Eye (tissue), 1 donor: ENCODE measurements at regions not wholly inside any gene's neighbourhood (a gene's known extent, or its start where the extent isn't known, plus 50 kb on each side); places are given as distances from the start of the nearest gene placed in this dataset.
"Not testable (repeated sequence)": the region's sequence is repeated elsewhere in the genome, so short reads cannot be mapped to it uniquely, and the experiment has no call there.

Experiments
- DNase-seq: peaks from one replicate; pipeline ENCODE4 v3.0.0-alpha.2; 2015

DNA sequence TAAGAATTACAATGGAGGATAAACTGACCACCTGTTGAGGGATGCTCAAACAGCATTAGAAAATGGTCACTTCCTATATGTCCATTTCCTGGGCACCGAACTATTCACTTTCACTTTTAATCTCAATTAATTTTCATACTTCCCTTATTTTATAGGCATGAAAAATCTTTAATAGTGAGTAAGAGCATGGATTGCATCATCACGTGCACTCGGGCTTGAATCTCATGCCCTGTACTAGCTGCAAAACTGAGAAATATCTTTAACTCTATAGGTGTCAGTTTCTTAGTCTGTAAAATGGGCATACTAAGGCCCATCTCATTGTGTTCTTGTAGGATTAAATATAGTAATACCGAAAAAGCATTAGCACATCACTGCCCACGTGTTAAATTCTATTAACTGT, 183.9 kb upstream of the FIGN start:
- DNase-seq = no peak

DNA sequence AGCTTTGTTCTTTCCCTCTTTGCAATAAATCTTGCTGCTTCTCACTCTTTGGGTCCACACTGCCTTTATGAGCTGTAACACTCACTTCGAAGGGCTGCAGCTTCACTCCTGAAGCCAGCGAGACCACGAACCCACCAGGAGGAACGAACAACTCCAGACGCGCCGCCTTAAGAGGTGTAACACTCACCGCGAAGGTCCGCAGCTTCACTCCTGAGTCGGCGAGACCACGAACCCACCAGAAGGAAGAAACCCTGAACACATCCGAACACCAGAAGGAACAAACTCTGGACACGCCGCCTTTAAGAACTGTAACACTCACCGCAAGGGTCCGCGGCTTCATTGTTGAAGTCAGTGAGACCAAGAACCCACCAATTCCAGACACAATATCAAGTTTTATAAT, 178.7 kb upstream of the FIGN start:
- not testable (repeated sequence) for DNase-seq

DNA sequence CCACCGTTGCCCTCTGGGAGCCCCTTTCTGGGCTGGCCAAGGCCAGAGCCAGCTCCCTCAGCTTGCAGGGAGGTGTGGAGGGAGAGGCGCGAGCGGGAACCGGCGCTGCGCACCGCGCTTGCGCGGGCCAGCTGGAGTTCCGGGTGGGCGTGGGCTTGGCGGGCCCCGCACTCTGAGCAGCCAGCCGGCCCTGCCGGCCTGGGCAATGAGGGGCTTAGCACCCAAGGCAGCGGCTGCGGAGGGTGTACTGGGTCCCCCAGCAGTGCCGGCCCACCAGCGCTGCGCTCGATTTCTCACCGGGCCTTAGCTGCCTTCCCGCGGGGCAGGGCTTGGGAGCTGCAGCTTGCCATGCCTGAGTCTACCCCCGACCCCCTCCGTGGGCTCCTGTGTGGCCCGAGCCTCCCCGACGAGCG, 177.7 kb upstream of the FIGN start:
- DNase-seq = not testable (repeated sequence)

DNA sequence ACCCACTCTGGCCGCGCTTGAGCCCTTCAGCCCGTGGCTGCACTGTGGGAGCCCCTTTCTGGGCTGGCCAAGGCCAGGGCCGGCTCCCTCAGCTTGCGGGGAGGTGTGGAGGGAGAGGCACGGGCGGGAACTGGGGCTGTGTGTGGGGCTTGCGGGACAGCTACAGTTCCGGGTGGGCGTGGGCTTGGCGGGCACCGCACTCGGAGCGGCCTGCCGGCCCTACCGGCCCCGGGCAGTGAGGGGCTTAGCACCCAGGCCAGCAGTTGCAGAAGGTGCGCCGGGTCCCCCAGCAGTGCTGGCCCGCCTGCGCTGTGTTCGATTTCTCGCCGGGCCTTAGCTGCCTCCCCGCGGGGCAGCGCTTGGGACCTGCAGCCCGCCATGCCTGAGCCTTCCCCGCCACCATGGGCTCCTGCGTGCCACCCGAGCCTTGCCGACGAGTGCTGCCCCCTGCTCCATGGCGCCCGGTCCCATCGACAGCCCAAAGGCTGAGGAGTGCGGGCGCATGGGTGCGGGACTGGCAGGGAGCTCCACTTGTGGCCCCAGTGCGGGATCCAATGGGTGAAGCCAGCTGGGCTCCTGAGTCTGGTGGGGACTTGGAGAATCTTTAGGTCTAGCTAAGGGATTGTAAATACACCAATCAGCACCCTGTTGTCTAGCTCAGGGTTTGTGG, 173.7 kb upstream of the FIGN start:
- DNase-seq = no peak

DNA sequence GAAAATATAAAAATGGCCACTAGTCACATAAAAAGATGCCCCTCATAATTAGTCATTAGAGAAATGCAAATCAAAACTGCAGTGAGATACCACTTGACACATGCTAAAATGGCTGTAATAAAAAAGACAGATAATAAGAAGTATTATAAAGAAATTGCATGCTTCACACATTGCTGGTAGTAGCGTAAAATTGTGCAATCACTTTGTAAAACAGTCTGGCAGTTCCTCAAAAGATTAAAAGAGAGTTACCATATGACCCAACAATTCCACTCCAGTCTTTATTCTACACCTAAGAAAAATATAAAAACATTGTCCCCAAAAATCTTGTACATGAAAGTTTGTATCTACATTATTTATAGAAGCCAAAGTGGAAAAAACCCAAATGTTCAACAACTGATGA, 170.6 kb upstream of the FIGN start:
- no peak for DNase-seq

DNA sequence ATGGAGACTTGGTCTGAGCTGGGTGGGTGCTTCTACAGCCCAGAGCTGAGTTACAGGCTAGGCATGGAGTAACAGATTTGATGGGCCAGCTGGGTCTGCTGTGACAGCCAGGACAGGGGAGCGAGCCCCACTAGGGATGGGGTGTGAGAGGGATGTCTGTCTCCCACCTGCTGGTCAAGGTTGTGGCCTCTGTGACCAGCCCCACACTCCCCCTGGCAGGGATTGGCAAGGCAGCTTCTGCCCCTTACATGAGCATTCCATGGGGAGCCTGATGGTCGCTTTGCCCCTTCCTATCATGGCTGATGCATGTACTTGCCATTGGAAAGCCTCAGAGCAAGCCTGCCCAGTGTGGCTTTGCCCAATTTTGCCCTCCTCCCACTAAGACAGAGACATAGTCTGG, 162.0 kb upstream of the FIGN start:
- DNase-seq = no peak

DNA sequence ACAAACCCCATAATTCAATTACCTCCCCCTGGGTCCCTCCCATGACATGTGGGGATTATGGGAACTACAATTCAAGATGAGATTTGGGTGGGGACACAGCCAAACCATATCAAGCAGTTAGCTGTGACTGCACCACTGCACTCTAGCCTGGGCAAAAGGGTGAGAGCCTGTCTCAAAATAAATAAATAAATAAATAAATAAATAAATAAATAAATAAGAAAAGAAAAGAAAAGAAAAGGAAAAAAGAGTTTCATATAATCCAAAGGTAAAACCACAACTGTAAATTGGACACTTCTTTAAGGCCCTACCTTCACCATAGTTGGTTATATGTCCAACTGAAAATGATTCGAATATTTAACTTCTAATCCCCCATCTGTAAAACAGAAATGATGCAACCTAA, 157.6 kb upstream of the FIGN start:
- not testable (repeated sequence) for DNase-seq

DNA sequence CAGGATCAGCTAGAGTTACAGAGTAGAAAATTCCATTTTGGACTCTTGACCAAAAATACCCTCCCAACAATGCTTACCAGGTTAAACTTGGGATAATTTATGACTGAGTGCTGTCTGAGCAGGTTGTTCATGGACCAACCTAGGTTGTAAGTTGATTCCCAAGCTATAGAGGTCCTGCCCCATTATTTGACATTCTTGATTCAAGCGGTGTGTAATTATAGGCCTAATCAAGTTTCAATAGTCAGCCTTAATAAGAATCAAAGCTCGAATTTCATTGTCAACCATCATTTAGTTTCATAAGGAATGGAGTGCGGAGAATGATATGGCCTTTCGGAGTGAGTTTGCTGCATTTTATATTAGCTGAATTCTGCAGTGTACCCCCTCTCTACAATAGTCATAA, 152.8 kb upstream of the FIGN start:
- no peak for DNase-seq

DNA sequence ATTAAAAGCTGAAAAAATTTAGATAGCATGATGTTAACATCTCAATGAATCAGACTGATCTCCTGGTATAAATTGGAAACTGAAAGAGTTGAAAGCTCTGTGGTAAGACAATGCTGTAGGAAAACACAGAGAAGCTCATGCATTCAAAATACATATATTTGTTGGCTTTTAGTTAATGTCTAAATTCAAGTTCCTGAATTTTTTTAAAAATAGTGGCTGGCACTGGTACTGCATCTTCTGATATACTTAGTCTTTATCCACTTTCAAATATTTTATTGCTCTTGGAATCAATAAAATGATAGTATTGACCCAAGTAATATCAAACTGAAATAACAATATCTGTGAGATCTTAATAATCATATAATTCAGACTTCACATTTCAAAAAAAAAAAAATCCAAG, 151.4 kb upstream of the FIGN start:
- no peak for DNase-seq

DNA sequence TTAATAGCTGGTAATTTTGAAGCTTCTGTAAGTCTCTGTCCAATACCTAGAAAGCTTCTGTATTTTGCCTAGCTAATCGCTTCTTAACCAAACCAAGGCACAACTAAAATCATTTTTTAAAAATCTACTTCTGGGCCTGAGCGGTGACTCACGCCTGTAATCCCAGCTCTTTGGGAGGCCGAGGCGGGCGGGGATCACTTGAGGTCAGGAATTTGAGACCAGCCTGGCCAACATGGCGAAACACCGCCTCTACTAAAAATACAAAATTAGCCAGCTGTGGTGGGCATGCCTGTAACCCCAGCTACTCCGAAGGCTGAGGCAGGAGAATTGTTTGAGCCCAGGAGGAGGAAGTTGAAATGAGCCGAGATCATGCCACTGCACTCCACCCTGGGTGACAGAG, 148.6 kb upstream of the FIGN start:
- DNase-seq = no peak

DNA sequence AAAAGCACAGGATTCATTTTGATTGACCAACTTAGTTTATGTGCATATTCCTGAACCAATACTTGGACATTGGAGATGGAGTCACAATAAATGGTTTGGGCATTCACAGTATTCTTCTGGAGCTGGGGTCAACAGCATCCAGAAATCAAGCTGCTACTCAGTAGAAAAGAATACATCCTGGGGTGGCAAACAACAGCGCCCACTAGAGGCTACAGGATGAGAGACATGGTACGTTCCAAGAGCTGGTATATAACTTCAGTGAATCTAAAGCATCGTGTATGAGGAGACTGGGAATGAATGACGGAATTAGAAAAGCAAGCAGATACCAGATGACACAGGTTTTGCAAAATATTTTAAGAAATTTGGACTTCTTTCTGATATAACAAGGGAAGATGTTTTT, 142.9 kb upstream of the FIGN start:
- DNase-seq = no peak

DNA sequence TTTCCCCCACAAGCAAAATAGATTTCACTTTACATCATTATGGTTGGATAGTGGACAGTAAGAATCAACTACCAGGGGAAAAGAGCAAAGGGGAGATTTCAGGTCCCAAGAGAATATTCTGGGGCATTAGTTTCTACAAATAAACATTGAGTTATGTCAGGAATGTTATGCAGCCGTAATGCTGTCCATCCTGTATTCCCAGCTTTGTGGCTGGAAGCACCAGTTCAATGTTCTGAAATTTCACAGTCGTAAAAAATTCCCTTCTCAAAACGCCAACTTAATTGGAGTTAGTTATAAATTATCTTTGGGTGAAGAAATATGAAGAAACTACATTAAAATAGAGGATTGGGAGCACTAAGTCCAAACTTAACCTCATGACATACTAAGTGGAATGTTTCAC, 141.5 kb upstream of the FIGN start:
- DNase-seq = peak; percentile 14

DNA sequence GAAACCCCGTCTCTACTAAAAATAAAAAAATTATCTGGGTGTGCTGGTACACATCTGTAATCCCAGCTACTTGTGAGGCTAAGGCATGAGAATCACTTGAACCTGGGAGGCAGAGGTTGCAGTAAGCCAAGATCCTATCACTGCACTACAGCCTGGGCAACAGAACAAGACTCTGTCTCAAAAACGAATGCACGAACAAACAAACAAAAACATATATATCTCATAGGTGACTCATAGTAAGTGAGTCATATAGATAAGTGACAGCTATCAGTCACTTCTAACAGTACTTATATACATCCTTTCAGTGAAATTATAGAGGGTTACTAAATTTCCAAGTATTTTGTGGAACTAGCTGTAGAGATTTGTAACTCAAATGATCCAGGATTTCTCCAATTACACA, 127.3 kb upstream of the FIGN start:
- no peak for DNase-seq

DNA sequence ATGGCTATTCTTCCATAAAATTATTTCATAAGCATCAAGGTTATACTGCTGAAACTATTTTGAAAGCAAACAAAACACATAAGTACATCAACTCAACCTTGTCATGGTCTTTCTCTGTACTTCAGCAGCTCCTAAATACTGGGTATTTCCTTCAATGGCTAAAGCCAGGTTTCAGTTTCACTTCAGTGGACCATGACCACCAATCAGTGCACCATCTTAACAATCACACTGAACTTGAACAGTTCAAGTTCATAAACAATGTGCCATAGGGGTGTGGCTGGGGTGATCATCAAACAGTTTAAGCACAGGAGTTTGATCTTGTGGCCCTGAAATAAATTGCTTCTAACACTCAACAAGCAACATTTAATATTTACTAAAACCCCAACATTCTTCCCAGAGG, 124.1 kb upstream of the FIGN start:
- no peak for DNase-seq

DNA sequence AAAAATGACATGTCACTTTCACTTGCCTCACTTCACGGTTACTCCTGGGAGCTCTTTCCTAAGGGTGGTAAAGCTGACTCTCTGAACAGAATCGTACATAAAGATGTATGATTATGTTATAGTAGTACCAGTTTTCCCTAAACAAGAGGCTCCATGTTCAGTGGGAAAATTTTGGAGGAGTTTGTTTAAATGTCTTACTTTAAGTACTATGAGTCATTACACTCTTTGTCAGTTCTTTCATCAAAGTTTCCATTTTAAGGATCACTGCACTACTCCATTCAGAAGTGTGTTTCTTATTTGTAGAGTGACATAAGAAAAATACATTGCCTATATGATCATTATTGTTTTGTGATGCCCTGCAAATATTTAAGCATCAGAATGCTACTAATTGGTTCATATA, 121.1 kb upstream of the FIGN start:
- DNase-seq = no peak

DNA sequence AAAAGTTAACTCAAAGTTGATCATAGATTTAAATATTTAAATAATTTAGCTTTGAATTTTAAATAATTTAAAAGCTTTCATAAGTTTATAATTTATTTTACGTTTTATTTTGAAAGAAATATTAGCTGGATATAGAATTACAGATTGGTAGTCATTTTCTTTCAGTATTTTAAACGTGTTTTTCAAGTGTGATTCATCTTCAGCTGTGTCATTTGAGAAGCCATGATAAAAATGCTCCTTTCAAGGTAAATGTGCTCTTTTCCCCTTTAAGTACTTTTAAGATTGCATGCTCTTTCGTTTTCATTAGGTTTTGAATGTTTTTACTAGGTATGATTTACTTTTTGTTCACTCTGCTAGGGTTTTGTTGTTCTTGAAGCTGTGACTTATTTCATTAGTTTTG, 116.8 kb upstream of the FIGN start:
- DNase-seq = no peak

DNA sequence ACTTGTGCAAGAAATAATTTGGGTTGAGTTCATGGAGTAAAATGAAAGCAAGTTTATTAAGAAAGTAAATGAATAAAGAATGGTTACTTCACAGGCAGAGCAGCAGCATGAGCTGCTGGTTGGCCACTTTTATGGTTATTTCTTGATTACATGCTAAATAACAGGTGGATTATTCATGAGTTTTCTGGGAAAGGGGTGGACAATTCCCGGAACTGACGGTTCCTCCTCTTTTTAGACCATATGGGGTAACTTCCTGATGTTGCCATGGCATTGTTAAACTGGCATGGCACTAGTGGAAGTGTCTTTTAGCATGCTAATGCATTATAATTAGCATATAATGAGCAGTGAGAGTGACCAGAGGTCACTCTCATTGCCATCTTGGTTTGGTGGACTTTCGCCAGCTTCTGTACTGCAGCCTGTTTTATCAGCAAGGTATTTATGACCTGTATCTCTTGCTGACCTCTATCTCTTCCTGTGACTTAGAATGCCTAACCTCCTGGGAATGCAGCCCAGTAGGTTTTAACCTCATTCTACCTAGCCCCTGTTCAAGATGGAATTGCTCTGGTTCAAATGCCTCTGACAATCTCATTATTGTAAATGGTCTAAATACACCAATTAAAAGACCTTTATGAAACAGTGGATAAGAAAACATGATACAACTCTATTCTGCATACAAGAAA, 114.1 kb upstream of the FIGN start:
- no peak for DNase-seq

DNA sequence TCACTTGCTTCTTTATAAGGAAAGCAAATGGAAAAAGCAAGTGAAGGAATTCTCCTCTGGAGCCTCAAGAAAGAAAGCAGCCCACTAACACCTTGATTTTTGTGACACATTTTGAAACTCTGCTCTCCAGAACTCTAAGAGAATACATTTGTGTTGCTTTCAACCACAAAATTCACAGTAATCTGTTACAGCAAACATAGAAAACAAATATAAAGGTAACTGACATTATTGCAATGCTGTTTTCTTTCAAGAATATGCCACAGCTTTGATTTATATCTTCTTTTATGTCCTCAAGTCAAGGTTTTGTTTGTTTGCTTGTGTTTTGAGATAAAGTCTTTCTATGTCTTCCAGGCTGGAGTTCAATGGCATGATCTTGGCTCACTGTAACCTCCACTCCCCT, 103.1 kb upstream of the FIGN start:
- DNase-seq = no peak

DNA sequence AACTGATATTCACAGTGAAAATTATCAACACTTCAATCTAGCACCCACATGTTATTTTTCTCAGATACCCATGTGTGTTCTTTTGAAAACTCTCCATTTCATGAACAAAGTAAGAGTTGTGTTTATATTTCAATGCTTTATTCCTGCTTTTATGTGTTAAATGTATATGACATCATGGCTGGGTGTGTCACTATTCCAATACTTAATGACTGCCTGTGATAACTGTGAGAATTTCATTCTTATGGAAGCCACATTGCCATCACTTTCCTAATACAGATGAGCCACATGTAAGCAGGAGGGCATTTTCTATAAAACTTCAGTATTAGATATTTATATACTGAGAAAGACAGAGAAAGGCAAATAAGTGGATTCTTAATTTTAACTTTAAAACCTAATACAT, 100.4 kb upstream of the FIGN start:
- no peak for DNase-seq

DNA sequence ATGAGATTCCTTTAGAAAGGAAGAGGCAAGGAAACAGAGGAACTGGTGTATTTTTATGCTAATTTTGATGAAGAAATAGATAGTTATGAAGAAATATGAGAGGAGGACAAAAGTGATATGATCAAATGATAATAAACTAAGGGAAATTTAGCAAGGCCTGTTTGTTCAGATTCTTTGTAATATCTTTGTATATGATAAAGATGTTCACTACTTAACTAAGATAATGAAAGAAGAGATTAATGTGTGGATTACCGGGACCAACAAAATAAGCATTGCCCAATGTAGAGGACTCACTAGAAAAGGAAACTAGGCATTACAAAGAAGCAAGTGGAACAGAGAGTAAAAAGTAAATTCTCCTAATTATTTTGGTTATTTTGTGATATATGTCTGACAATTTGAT, 99.0 kb upstream of the FIGN start:
- no peak for DNase-seq

DNA sequence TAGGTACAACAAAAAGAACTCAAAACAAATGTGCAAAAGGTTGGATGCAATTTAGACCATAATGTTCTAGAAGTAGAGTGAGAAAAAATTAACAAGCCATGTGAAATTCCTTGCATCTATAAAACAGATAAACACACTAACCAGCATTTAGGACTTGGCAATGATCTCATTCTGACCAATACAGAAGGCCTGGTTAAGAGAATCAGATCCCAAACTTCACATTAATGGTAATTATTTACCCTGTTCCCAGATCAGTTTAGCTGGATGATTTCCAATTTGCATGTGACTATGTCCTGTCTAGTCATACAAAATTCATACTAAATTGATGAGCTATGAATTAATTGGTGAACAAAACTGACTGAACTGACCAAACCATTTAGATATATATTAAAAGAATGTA, 98.4 kb upstream of the FIGN start:
- peak; percentile 1 for DNase-seq

DNA sequence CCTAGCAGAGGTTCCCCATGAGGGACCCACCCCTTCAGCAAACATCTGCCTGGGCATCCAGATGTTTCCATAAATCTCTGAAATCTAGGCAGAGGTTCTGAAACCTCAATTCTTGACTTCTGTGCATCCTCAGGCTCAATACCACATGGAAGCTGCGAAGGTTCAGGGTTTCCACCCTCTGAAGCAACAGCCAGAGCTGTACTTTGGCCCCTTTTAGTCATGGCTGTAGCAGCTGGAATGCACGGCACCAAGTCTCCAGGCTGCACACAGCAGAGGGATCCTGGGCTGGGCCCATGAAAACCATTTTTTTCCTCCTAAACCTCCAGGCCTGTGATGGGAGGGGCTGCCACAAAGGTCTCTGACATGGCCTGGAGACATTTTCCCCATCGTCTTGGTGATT, 93.0 kb upstream of the FIGN start:
- DNase-seq = no peak

DNA sequence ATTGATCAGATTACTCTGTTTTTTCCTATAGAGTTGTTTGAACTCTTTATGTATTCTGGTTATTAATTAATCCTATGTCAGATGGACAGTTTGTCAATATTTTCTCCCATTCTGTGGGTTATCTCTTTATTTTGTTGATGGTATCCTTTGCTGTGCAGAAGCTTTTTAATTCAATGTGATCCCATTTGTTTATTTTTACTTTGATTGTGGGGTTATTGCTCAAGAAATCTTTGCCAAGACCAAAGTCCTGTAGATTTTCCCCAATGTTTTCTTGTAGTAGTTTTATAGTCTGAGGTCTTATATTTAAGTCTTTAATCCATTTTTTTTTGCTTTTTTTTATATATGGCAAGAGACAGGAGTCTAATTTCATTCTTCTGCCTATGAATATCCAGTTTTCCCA, 86.2 kb upstream of the FIGN start:
- DNase-seq = no peak

DNA sequence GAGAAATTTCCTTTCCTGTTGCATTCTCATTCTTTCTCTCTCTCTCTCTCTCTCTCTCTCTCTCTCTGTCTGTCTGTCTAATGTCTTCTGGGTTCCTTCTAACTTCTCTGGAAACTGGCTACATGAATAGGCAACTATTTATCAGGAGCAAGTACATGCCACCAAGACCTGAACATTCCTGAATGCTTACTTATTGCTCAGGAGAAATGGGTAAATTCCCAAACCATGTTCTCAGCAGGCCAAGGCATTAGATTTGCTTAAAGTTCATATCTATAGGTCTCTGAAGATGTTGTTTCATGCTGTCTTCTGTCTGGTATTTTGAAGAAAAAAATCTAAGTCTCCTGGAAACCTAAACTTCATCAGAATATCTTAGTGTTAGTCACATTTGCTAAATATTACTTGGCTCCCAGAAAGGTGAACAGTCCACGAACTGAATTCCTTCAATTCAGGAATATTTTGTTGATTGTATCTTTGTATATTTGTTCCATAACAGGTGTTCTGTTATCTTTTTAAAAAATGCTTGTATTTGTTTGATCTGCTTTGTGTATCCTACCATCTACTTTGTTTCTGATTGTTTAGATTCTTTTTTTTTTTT, 77.2 kb upstream of the FIGN start:
- DNase-seq = no peak

DNA sequence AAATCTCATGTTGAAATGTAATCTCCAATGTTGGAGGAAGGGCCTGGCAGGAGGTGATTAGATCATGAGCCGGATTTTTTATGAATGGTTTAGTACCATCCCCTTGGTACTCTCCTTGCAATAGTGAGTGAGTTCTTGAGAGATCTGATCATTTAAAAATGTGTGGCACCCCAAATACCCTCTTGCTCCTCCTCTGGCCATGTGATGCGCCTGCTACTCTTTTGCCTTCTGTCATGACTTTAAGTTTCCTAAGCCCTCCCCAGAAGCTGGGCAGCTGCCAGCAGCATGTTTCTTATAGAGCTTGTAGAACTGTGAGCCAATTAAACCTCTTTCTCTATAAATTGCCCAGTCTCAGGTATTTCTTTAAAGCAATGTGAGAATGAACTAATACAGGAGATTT, 72.6 kb upstream of the FIGN start:
- no peak for DNase-seq
